Right ventricle myocardium inferior (tissue), 1 donor: ENCODE measurements at regions not wholly inside any gene's neighbourhood (a gene's known extent, or its start where the extent isn't known, plus 50 kb on each side); places are given as distances from the start of the nearest gene placed in this dataset.

ENCODE experiments used
- ATAC-seq: fragments of 200-7000 bp; cut with Tn5 transposase; one replicate; pipeline ENCODE4 v1.9.1; 2020; ENCODE audit warnings: mild to moderate bottlenecking, moderate library complexity
- DNase-seq: peaks from one replicate; pipeline ENCODE4 v3.0.0; 2021; ENCODE audit errors: missing footprints
- intact Hi-C: fragments of 100-400 bp; cut with DNase I; formaldehyde crosslinking; loops from one replicate; pipeline ENCODE4 v1.11.0; 2022
- donor health status: DM: no; HTN: yes; CAD: no; lungs with severe emphysema.

DNA sequence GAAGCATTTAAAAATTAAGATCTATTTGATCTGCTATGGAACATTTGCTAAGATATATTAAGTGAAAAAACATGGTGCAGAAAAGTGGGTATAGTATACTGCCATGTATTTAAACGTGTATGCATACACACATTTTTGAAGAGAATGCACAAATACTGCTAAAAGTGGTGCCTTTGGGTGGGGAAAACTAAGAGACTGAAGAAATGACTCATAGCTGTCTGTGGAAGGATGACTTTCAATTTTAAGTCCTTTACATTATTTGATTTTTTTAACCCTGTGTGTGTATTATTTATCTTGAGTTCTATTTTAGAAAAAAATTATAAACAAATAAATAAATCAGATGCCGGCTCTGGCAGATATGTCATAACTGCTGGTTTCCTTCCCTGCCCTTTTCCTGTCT lies 120.7 kb upstream of the SLIT3 start:
- no peak for DNase-seq
- intact Hi-C loops = no loop called here
- ATAC-seq = no peak

DNA sequence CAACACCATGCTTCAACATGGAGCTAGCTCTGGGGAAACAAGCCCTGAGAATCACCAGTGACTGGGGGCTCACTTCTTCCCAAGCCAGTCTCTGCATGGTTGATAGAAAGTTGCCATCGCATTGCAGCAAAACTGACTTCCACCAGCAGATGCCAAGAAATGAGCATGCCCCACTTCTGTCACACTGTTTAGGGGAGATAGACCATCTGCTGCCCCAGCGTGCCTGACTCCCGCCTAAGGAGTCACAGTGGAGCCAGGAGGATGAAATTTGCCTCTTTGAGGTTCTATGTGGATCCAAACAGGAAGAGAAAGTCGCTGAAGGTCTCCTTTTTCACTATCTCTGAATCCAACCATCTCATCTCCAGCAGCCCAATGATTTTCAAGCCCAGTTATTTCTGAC lies 116.7 kb upstream of the SLIT3 start:
- DNase-seq (no peak), ATAC-seq (no peak)
- intact Hi-C loops = no loop called here

GRCh38 chr5:169416583-169417196 lies 115.8 kb upstream of the SLIT3 start:
- DNase-seq (peak; percentile 80), ATAC-seq (peak; percentile 79)
- intact Hi-C loops = no loop called here

DNA sequence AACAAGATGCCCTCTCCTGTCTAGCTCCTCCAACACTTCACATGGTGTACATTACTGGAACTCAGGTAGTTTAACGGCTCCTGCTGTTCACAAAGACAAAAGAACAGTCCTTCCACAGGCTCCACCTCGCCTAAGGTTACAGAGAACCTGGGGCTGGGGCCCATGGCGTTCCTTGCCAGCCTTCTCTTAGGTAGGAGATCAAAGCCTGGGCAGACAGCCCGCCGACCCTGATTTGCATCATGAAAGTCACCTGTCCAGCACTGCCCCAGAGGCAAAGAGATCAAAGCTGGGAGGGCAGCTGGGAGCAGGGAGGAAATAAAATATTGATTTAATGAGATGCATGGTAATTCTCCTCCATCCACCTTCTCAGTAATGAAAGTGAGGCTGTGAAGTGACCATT lies 115.0 kb upstream of the SLIT3 start:
- intact Hi-C loops = no loop called here
- ATAC-seq (no peak), DNase-seq (no peak)

- ATAC-seq (no peak), DNase-seq (no peak)
- intact Hi-C loops = no loop called here
Observed at GRCh38 chr5:169415371-169415770, 114.4 kb upstream of the SLIT3 start.

DNA sequence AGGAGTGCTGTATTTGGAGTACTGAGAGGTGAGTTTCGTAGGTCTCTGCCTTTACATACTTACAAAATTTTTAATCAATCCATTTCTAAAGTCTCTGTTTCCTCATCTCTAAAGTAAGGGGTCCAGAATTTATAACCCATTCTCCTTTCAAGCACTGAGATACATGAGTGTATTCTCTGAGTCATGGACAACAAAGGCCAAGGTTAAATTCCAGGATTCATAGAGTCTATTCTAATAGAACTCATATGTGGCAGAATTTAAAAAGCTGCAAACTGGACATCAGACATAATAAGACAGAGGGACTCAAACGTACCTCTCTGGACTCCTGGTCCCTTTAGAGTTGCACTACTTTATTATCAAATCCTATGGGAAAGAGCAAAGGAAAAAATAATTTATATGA lies 112.5 kb upstream of the SLIT3 start:
- DNase-seq (no peak), ATAC-seq (no peak)
- intact Hi-C loops = no loop called here

GRCh38 chr5:169412831-169413230 lies 111.9 kb upstream of the SLIT3 start:
- intact Hi-C loops = no loop called here
- ATAC-seq (no peak), DNase-seq (no peak)

- DNase-seq = no peak
- intact Hi-C loops = no loop called here
- no peak for ATAC-seq
Observed at GRCh38 chr5:169411786-169412430, 111.0 kb upstream of the SLIT3 start.

GRCh38 chr5:169410996-169411783 lies 110.3 kb upstream of the SLIT3 start:
- intact Hi-C loops = no loop called here
- DNase-seq = no peak

GRCh38 chr5:169408731-169409130 lies 107.8 kb upstream of the SLIT3 start:
- intact Hi-C loops = no loop called here
- DNase-seq = no peak
- no peak for ATAC-seq

More at GRCh38 chr5:169410996-169411783, 110.3 kb upstream of the SLIT3 start:
- ATAC-seq = no peak

DNA sequence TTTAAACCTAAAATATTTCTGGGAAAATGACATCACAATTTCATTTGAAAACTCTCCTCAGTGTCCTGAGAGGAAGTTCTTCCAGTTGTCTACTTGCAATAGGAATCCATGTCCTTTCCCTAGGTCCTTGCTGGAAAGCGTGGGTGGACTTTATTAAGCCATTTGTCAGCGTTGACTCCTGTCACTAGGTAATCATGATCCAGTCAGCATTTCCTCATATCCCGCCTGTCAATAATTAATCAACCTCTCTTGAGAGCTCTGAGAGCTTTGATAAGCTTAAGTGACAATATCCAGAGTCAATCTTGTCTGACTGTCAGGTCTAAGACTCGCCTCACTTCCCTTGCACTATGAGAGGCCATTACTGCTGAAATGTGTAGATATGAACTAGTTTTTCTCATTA lies 107.2 kb upstream of the SLIT3 start:
- DNase-seq (no peak), ATAC-seq (no peak)
- intact Hi-C loops = no loop called here

DNA sequence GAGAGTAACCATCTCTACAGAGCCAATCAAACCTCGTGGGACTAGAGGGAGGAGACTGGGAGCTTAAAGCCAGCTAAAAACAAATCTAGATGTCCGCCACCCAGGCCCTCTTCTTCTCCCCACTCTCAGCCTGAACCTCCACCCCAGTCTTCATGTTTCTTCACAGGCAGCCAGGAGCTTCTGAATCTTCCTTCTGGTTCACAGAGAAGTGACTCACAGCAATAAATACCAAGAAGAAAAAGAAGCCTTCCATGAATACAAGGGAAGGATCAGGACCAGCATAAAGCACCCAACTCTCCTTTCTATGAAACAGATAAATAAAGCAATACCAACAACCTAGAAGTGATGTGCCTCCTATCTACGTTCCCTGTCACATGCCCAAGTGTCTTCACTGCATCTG lies 103.3 kb upstream of the SLIT3 start:
- DNase-seq (no peak), ATAC-seq (no peak)
- intact Hi-C loops = no loop called here

DNA sequence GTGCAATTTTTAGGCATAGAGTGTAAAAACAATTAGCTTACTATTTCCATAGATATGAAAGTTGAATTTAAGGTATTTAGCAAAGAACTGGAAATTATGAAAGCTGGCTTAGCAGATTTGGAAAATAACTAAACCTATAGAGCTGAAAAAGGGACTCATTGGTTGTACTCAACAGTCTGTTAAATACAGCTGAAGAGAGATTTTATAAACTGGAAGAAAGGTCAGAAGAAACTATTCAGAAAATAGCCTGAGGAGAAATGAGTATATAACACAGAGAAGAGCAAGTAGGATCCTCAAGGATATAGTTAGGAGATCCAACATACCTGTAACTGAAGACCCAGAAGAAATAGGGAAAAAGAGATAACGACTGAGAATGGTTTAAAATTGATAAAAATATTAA lies 97.6 kb upstream of the SLIT3 start:
- intact Hi-C loops = no loop called here
- DNase-seq = no peak
- no peak for ATAC-seq

- intact Hi-C loops = no loop called here
- ATAC-seq (no peak), DNase-seq (no peak)
Observed at GRCh38 chr5:169395136-169395535, 94.2 kb upstream of the SLIT3 start.

GRCh38 chr5:169394371-169394770 lies 93.4 kb upstream of the SLIT3 start:
- no peak for DNase-seq
- no peak for ATAC-seq
- intact Hi-C loops = no loop called here

DNA sequence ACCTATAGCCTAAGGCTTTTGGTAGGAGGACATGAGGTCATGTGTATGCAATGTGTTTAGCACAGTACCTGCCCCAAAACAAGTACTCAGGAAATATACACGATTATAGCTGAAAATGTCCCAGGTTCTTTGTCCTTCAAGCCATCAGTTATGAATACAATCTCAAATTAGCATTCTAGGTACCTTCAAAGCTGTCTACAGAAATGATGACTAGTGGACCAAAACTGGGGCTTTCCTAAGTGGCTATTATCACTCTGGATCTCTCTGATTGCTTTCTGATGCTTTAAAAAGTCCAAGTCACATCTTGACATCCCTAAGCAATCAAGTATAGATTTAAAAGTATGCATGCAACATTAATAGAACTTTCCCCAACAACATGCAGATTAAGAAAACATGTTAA lies 93.0 kb upstream of the SLIT3 start:
- ATAC-seq = no peak
- no peak for DNase-seq
- intact Hi-C loops = no loop called here

- intact Hi-C loops = no loop called here
- no peak for ATAC-seq
- DNase-seq = no peak
Observed at GRCh38 chr5:169390265-169390664, 89.3 kb upstream of the SLIT3 start.

GRCh38 chr5:169389318-169389717 lies 88.4 kb upstream of the SLIT3 start:
- intact Hi-C loops = no loop called here
- ATAC-seq = no peak

DNA sequence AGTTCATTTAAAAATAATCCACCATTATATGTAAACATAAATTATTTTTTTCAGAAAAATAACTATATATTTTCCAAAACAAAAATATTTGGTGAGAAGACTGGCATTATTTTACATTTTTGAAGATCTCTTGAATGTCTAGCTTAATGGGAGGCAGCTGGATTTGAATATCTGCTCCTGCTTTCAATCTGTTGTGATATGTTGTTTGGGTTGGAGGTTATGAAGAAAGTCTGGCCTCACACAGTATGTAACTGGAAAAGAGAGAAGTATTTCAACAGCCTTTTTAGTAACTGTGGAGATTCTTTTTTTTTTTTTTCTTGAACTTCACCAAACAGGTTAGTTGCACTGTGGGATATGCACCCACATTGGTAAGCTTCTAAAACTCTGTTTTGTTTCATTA lies 84.7 kb upstream of the SLIT3 start:
- intact Hi-C loops = no loop called here
- no peak for ATAC-seq

More at GRCh38 chr5:169389318-169389717, 88.4 kb upstream of the SLIT3 start:
- DNase-seq = no peak

DNA sequence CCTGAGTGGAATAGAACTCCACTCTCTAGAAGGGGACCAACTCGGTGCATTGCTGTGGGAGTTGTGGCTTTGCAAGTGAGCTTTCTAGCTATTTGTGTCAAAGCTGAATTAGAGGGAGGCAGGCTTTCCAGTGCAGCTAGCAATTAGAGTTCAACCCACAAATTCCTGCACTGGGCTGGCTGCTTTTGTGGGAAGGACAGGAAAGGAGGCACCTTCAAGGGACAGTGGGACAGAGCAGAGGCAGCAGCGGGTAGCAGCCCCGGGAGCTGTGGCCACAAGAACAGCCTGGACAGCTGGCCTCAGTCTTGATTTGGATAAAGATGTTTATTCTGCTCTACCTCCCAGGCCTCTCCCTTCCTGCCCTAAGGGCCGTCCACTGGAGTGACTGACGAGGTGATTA lies 83.7 kb upstream of the SLIT3 start:
- no peak for DNase-seq
- intact Hi-C loops = no loop called here
- no peak for ATAC-seq

More for the DNA sequence above, 84.7 kb upstream of the SLIT3 start:
- no peak for DNase-seq
